IPS-15b (cell line): ENCODE measurements at regions not wholly inside any gene's neighbourhood (a gene's known extent, or its start where the extent isn't known, plus 50 kb on each side); places are given as distances from the start of the nearest gene placed in this dataset.
"Not testable (repeated sequence)": the region's sequence is repeated elsewhere in the genome, so short reads cannot be mapped to it uniquely, and the experiment has no call there.

ENCODE experiments used
- H3K27me3 ChIP-seq: one replicate; pipeline ENCODE4 v1.6.1; 2013; ENCODE audit warnings: low read length; ENCODE audit not compliant: control insufficient read depth, insufficient read depth
- H3K36me3 ChIP-seq: one replicate; pipeline ENCODE4 v1.6.1; 2013; ENCODE audit warnings: low read length; ENCODE audit not compliant: control insufficient read depth, insufficient read depth
- H3K4me1 ChIP-seq: one replicate; pipeline ENCODE4 v1.6.1; 2013; ENCODE audit warnings: mild to moderate bottlenecking, low read length; ENCODE audit not compliant: control insufficient read depth, insufficient read depth
- H3K4me3 ChIP-seq: one replicate; pipeline ENCODE4 v1.5.1; 2013; ENCODE audit warnings: low read depth, low read length
- H3K9ac ChIP-seq: one replicate; pipeline ENCODE4 v1.6.1; 2013; ENCODE audit warnings: low read depth, mild to moderate bottlenecking, low read length
- H3K9me3 ChIP-seq: one replicate; pipeline ENCODE4 v1.6.1; 2013; ENCODE audit warnings: mild to moderate bottlenecking, low read length; ENCODE audit not compliant: control insufficient read depth, insufficient read depth

DNA sequence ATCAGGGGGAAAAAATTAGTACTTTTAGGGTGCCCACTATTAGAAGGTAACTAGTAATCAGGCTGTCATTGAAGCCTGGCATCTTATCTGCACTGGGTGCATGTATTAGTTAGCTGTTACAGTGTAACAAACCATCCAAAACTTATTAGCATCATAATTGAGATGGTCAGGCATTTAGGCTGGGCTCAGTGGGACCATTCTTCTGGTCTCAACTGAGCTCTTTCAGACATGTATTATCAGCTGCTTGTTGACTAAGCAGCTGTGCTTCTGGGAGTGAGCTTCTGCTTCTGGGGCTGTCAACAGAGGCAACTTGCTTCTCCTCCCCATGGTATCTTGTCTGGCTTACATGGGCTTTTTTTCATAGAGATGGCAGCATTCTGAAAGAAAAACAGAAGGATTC lies 154.0 kb upstream of the ZNF92 start:
- no peaks in the 10 kb centered on the region for H3K4me1 ChIP-seq
- no peak overlapping the region for H3K4me3 ChIP-seq
- no peaks in the 10 kb centered on the region for H3K27me3 ChIP-seq
- no peaks in the 10 kb centered on the region for H3K36me3 ChIP-seq
- no peak overlapping the region for H3K9ac ChIP-seq
- no peaks in the 10 kb centered on the region for H3K9me3 ChIP-seq

DNA sequence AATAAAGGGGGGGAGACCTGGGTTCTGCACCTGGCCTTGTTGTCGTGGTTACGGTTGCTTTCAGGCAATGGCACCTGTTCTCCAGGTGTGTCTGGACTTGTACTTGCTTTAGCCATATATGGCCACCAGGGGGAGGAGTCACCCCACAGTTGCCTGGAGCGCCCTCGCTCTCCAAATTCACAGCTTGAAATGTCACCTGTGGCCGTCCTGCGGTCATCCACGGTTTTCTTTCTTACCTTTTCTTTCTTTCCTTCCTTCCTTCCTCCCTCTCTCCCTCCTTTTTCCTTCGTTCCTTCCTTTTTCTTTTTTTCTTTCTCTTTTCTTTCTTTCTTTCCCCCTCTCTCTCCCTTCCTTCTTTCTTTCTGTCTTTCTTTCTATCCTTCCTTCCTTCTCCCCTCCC lies 157.2 kb upstream of the ZNF92 start:
- H3K27me3 ChIP-seq, result no peaks in the 10 kb centered on the region

GRCh38 chr7:65213260-65213659 lies 160.4 kb upstream of the ZNF92 start:
- H3K9me3 ChIP-seq, H3K4me3 ChIP-seq, H3K4me1 ChIP-seq, H3K9ac ChIP-seq, H3K36me3 ChIP-seq, H3K27me3 ChIP-seq: not testable (repeated sequence)

More for the DNA sequence above, 157.2 kb upstream of the ZNF92 start:
- no peaks in the 10 kb centered on the region for H3K4me1 ChIP-seq
- H3K36me3 ChIP-seq, result no peaks in the 10 kb centered on the region
- no peak overlapping the region for H3K4me3 ChIP-seq
- no peak overlapping the region for H3K9ac ChIP-seq
- no peaks in the 10 kb centered on the region for H3K9me3 ChIP-seq

- not testable (repeated sequence) for H3K9me3 ChIP-seq, H3K4me1 ChIP-seq, H3K27me3 ChIP-seq, H3K36me3 ChIP-seq, H3K4me3 ChIP-seq, H3K9ac ChIP-seq
Measured at GRCh38 chr7:65199221-65199620, 174.4 kb upstream of the ZNF92 start.

GRCh38 chr7:65193334-65194058 lies 180.2 kb upstream of the ZNF92 start:
- not testable (repeated sequence) for H3K9ac ChIP-seq, H3K4me1 ChIP-seq, H3K36me3 ChIP-seq, H3K27me3 ChIP-seq, H3K4me3 ChIP-seq, H3K9me3 ChIP-seq

GRCh38 chr7:65177041-65177440 lies 170.6 kb upstream of the ERV3-1 start:
- not testable (repeated sequence) for H3K4me1 ChIP-seq, H3K4me3 ChIP-seq, H3K9ac ChIP-seq, H3K27me3 ChIP-seq, H3K9me3 ChIP-seq, H3K36me3 ChIP-seq

- H3K9me3 ChIP-seq, H3K27me3 ChIP-seq, H3K9ac ChIP-seq, H3K4me3 ChIP-seq, H3K4me1 ChIP-seq, H3K36me3 ChIP-seq: not testable (repeated sequence)
Measured at GRCh38 chr7:65150105-65150504, 143.6 kb upstream of the ERV3-1 start.

GRCh38 chr7:65146118-65146914 lies 139.8 kb upstream of the ERV3-1 start:
- H3K9me3 ChIP-seq, H3K27me3 ChIP-seq, H3K4me1 ChIP-seq, H3K9ac ChIP-seq, H3K36me3 ChIP-seq, H3K4me3 ChIP-seq: not testable (repeated sequence)

GRCh38 chr7:65145710-65146109 lies 139.2 kb upstream of the ERV3-1 start:
- H3K9me3 ChIP-seq, H3K4me3 ChIP-seq, H3K4me1 ChIP-seq, H3K36me3 ChIP-seq, H3K27me3 ChIP-seq, H3K9ac ChIP-seq: not testable (repeated sequence)

- not testable (repeated sequence) for H3K4me1 ChIP-seq, H3K4me3 ChIP-seq, H3K9me3 ChIP-seq, H3K36me3 ChIP-seq, H3K27me3 ChIP-seq, H3K9ac ChIP-seq
Measured at GRCh38 chr7:65145008-65145407, 138.5 kb upstream of the ERV3-1 start.

GRCh38 chr7:65144557-65144956 lies 138.1 kb upstream of the ERV3-1 start:
- H3K36me3 ChIP-seq, H3K9me3 ChIP-seq, H3K9ac ChIP-seq, H3K27me3 ChIP-seq, H3K4me3 ChIP-seq, H3K4me1 ChIP-seq: not testable (repeated sequence)

DNA sequence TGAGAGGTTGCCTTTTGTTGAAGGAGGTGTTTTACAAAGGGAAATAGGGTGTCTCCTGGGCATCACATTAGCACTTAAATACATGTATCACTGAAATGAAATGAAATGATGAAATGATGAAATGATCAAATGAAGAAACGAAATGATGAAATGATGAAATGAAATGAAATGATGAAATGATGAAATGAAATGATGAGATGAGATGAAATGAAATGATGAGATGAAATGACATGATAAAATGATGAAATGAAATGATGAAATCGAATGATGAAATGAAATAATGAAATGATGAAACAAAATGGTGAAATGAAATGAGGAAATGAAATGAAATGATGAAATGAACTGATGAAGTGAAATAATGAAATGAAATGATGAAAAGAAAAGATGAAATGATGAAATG lies 137.6 kb upstream of the ERV3-1 start:
- H3K9ac ChIP-seq, H3K4me3 ChIP-seq, H3K27me3 ChIP-seq, H3K36me3 ChIP-seq, H3K9me3 ChIP-seq, H3K4me1 ChIP-seq: not testable (repeated sequence)
